GM12878 (cell line): ENCODE measurements at regions not wholly inside any gene's neighbourhood (a gene's known extent, or its start where the extent isn't known, plus 50 kb on each side); places are given as distances from the start of the nearest gene placed in this dataset.

Source experiments
- ATAC-seq: fragments of 200-7000 bp; cut with Tn5 transposase; 3 replicates; pipeline ENCODE4 v1.9.1; 2020; ENCODE audit warnings: mild to moderate bottlenecking, moderate library complexity
- BruUV-seq: library from RNA; stranded (reverse); fragments of 400-500 nt; replicated peaks from 2 replicates; lab custom pipeline; 2021; lab: Mats Ljungman, UMichigan
- CTCF ChIA-PET: fragments of 300-600 bp; sonication (Branson Sonifier 250); formaldehyde crosslinking; extraction: SDS; loops from one replicate; lab custom pipeline; 2021; ENCODE audit warnings: inconsistent platforms; lab: Yijun Ruan, JAX
- POLR2A ChIA-PET: fragments of 350-600 bp; formaldehyde crosslinking; extraction: SDS; loops from one replicate; lab custom pipeline; 2021; ENCODE audit warnings: inconsistent platforms; lab: Charles Lee
- RAD21 ChIA-PET: fragments of 300-600 bp; sonication (Branson Sonifier 250); formaldehyde crosslinking; loops from one replicate; lab custom pipeline; 2023; ENCODE audit warnings: antibody characterized with exemption; ENCODE audit not compliant: unreplicated experiment; lab: Charles Lee
- SMC1A ChIA-PET: fragments of 300-600 bp; sonication (Branson Sonifier 250); formaldehyde crosslinking; loops from one replicate; lab custom pipeline; 2023; ENCODE audit not compliant: unreplicated experiment, uncharacterized antibody; lab: Charles Lee
- DNase-seq: peaks from one replicate; pipeline ENCODE4 v3.0.0-alpha.2; 2011; ENCODE audit warnings: low read depth, low spot score
- FAIRE-seq: peaks from 3 replicates; lab custom pipeline; 2011; peaks lifted over from hg19 to GRCh38; lab: Jason Lieb, UNC
- H2AFZ ChIP-seq: 2 replicates; pipeline ENCODE4 v1.6.0; 2011; ENCODE audit warnings: low read depth, low read length, control low read depth; ENCODE audit not compliant: control insufficient read depth
- H3K27ac ChIP-seq: 2 replicates; pipeline ENCODE4 v1.5.1; 2011; ENCODE audit warnings: control low read depth; ENCODE audit not compliant: control insufficient read depth, insufficient read depth
- H3K27me3 ChIP-seq, 2 experiments: replicated peaks in 1 of 2; 2 replicates each; pipeline versions ENCODE4 v1.6.0 to v1.6.1; 2011; ENCODE audit warnings: low read length in 1 of 2; ENCODE audit not compliant: control insufficient read depth in 2 of 2, insufficient read depth in 2 of 2
- H3K36me3 ChIP-seq, 2 experiments: 2 replicates each; pipeline ENCODE4 v1.5.1; 2011; ENCODE audit warnings: low read length in 1 of 2; ENCODE audit not compliant: control insufficient read depth in 2 of 2, insufficient read depth in 2 of 2
- H3K4me1 ChIP-seq: 2 replicates; pipeline ENCODE4 v1.6.1; 2011; ENCODE audit warnings: mild to moderate bottlenecking, low read length, moderate library complexity, mixed read lengths; ENCODE audit not compliant: control insufficient read depth, insufficient read depth
- H3K4me2 ChIP-seq: 2 replicates; pipeline ENCODE4 v1.6.0; 2011; ENCODE audit warnings: control low read depth; ENCODE audit not compliant: control insufficient read depth, insufficient read depth
- H3K4me3 ChIP-seq: fragments of 200-600 bp; sonication (generic); 2 replicates; pipeline ENCODE4 v1.5.1; 2016
- H3K79me2 ChIP-seq: 2 replicates; pipeline ENCODE4 v1.6.0; 2011; ENCODE audit warnings: low read length; ENCODE audit not compliant: control insufficient read depth, insufficient read depth
- H3K9ac ChIP-seq: 2 replicates; pipeline ENCODE4 v1.8.0; 2011; ENCODE audit warnings: low read length, control low read depth, mixed read lengths; ENCODE audit not compliant: control insufficient read depth, insufficient read depth
- H3K9me3 ChIP-seq: replicated peaks from 3 replicates; pipeline ENCODE4 v1.5.1; 2011; ENCODE audit warnings: mild to moderate bottlenecking, low read length; ENCODE audit not compliant: control insufficient read depth, insufficient read depth
- H4K20me1 ChIP-seq: 2 replicates; pipeline ENCODE4 v1.6.0; 2011; ENCODE audit not compliant: control insufficient read depth, insufficient read depth
- BMI1 ChIP-seq: fragments of 450-650 bp; IDR thresholded peaks from 2 replicates; pipeline ENCODE4 v1.6.1; 2016; ENCODE audit warnings: mild to moderate bottlenecking, moderate library complexity, borderline replicate concordance
- CHD4 ChIP-seq: fragments of 200-600 bp; sonication (generic); IDR thresholded peaks from 2 replicates; pipeline ENCODE4 v1.6.1; 2016; ENCODE audit warnings: mild to moderate bottlenecking
- MLLT1 ChIP-seq: fragments of 450-650 bp; IDR thresholded peaks from 2 replicates; pipeline ENCODE4 v1.6.1; 2016; ENCODE audit warnings: mild to moderate bottlenecking
- MYB ChIP-seq: fragments of 150-350 bp; IDR thresholded peaks from 2 replicates; pipeline ENCODE4 v1.6.1; 2014; ENCODE audit warnings: mild to moderate bottlenecking, low read depth, low read length, borderline replicate concordance
- PAX8 ChIP-seq: fragments of 450-650 bp; IDR thresholded peaks from 2 replicates; pipeline ENCODE4 v1.6.1; 2017; ENCODE audit warnings: mild to moderate bottlenecking, moderate library complexity
- POLR2AphosphoS5 ChIP-seq: IDR thresholded peaks from 2 replicates; pipeline ENCODE4 v1.6.1; 2011; ENCODE audit warnings: mild to moderate bottlenecking, low read length, inconsistent platforms
- REST ChIP-seq: IDR thresholded peaks from 2 replicates; pipeline ENCODE4 v1.6.1; 2012; ENCODE audit warnings: mild to moderate bottlenecking, low read depth, low read length
- SIN3A ChIP-seq: IDR thresholded peaks from 2 replicates; pipeline ENCODE4 v1.6.1; 2012; ENCODE audit warnings: low read depth, low read length, improper control_type of control experiment
- STAT3 ChIP-seq: IDR thresholded peaks from 2 replicates; pipeline ENCODE4 v1.6.1; 2011; ENCODE audit warnings: low read depth, low read length, improper control_type of control experiment
- TARDBP ChIP-seq: IDR thresholded peaks from 2 replicates; pipeline ENCODE4 v1.6.1; 2016; ENCODE audit warnings: borderline replicate concordance
- YBX1 ChIP-seq: fragments of 450-650 bp; IDR thresholded peaks from 2 replicates; pipeline ENCODE4 v1.6.1; 2016; ENCODE audit warnings: antibody characterized with exemption
- ZSCAN29 ChIP-seq: fragments of 450-650 bp; IDR thresholded peaks from 2 replicates; pipeline ENCODE4 v1.6.1; 2017; ENCODE audit warnings: mild to moderate bottlenecking, moderate library complexity
- WGBS: methylation state at CpG from one replicate; pipeline ENCODE4 v1.1.6; 2016; ENCODE audit warnings: low lambda C conversion rate; ENCODE audit not compliant: insufficient replicate concordance, insufficient coverage; ENCODE audit errors: missing lambda C conversion rate; 5-methylcytosine and 5-hydroxymethylcytosine counted together
- in situ Hi-C: fragments of 300-500 bp; cut with MboI; formaldehyde crosslinking; loops from 9 replicates; pipeline ENCODE4 v1.14.3; 2018; ENCODE audit warnings: mixed read lengths
- intact Hi-C: fragments of 100-400 bp; cut with micrococcal nuclease; formaldehyde crosslinking; loops from one replicate; pipeline ENCODE4 v1.14.2; 2022; ENCODE audit not compliant: unreplicated experiment

DNA sequence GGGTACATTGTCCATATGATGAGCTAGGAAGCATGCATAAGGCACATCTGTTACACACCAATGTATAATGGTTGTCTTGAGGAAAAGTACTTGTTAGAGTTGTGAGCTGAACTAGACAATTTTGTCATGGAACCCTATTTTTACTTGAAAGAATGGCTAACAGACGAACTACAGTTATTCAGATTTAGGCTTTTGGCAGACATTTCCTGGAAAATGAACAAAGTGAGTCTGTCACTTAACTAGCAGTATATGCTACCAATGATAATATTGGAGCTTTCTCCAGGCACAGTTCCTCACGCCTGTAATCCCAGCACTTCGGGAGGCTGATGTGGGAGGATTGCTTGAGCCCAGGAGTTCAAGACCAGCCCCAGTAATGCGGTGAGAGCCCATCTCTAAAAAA is 61.9 kb upstream of the SLC25A43 start:
- Histone ChIP-seq H3K4me2 (no peak overlapping the region), H3K27ac (no peak overlapping the region), H3K4me1 (no peaks in the 10 kb centered on the region), H3K27me3 (no peaks in the 10 kb centered on the region), H3K4me3 (no peak overlapping the region), H2AFZ (no peak overlapping the region), H4K20me1 (no peaks in the 10 kb centered on the region), H3K79me2 (no peaks in the 10 kb centered on the region), H3K9ac (no peak overlapping the region)
- SMC1A ChIA-PET, result no interaction called here
- ATAC-seq (no peak), FAIRE-seq (no peak)
- POLR2A ChIA-PET, result no interaction called here
- in situ Hi-C loops, result no loop called here
- intact Hi-C loops, result no loop called here
- no TSS peak for BruUV-seq
- CTCF ChIA-PET, result no interaction called here
- 12% methylated on average over 4 of the region's 4 CpGs for WGBS
- RAD21 ChIA-PET, result no interaction called here
- TF ChIP-seq PAX8, result no peak
- no peak for TF ChIP-seq REST
- no peak for TF ChIP-seq STAT3
- TF ChIP-seq YBX1, result no peak
- TF ChIP-seq, all 136 proteins: peak for 0
- DNase-seq, result no peak
- H3K9me3 ChIP-seq, result no peaks in the 10 kb centered on the region
- no peaks in the 10 kb centered on the region for H3K36me3 ChIP-seq

GRCh38 chrX:119340606-119341205 is 58.4 kb upstream of the SLC25A43 start:
- Histone ChIP-seq H3K4me2 (no peak overlapping the region), H2AFZ (no peak overlapping the region), H3K4me3 (no peak overlapping the region), H3K36me3 (no peaks in the 10 kb centered on the region), H4K20me1 (no peaks in the 10 kb centered on the region), H3K27ac (no peak overlapping the region), H3K27me3 (no peaks in the 10 kb centered on the region), H3K79me2 (no peaks in the 10 kb centered on the region), H3K9ac (no peak overlapping the region), H3K4me1 (no peaks in the 10 kb centered on the region), H3K9me3 (no peaks in the 10 kb centered on the region)
- in situ Hi-C loops (no loop called here), intact Hi-C loops (no loop called here)
- ChIA-PET SMC1A (interaction anchor here (0.6 kb wide), 1 partner anchor 38 kb away, joined by 3 read pairs; no protein-coding TSS in a partner anchor), POLR2A (no interaction called here), RAD21 (no interaction called here), CTCF (no interaction called here)
- BruUV-seq, result no TSS peak
- FAIRE-seq (no peak), DNase-seq (no peak), ATAC-seq (no peak)
- TF ChIP-seq SIN3A (no peak), MLLT1 (no peak), CHD4 (no peak), POLR2AphosphoS5 (no peak), ZSCAN29 (no peak), TARDBP (no peak), BMI1 (no peak), MYB (no peak)
- 2% methylated on average over 6 of the region's 6 CpGs for WGBS
